ENCODE measurements at regions not wholly inside any gene's neighbourhood (a gene's known extent, or its start where the extent isn't known, plus 50 kb on each side); places are given as distances from the start of the nearest gene placed in this dataset.
"Not testable (repeated sequence)": the region's sequence is repeated elsewhere in the genome, so short reads cannot be mapped to it uniquely, and the experiment has no call there.

DNA sequence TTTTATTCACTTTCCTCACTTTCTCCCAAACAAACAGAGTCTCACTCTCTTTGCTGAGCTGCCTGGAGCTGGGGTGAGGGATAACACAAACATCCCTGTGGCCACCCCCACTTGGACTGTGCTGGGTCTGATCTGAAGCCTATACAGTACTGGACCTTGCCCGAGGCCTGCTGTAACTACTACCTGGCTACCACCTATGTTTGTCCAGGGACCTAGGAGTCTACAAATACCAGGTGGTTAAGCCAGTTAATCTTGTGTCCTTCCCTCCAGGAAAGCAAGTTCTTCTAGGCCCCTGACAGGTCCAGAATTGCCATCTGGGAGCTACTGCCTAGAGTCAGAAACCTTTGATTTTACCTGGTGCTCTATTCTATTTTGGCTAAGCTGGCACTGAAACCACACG is 87.3 kb downstream of the RTL3 start:
- ChIA-PET POLR2A (no interaction called here), CTCF (no interaction called here)
- no peaks in the 10 kb centered on the region for H3K36me3 Mint-ChIP-seq
- no peaks in the 10 kb centered on the region for H3K9me3 Mint-ChIP-seq
- ATAC-seq (no peak), DNase-seq (ENCODE audit: low spot score) (no peak)
- H3K4me1 Mint-ChIP-seq: 0 out of 2 replicates have a peak, but pooled peaks cover 4% of the 10 kb centered on the region
- no peak overlapping the region for H3K27ac Mint-ChIP-seq
- no peaks in the 10 kb centered on the region for H3K27me3 Mint-ChIP-seq (ENCODE audit: low read depth)
- no peak overlapping the region for H3K4me3 Mint-ChIP-seq
- TF ChIP-seq CREM (CRISPR knock-in tag; IDR thresholded peaks at IDR 0.05): no peak
- no peak for TF ChIP-seq FOXJ3 (CRISPR knock-in tag; IDR thresholded peaks at IDR 0.05; ENCODE audit: borderline replicate concordance)
- TF ChIP-seq ZNF281 (CRISPR knock-in tag; IDR thresholded peaks at IDR 0.05): no peak
- no peak for TF ChIP-seq NR3C1 (CRISPR knock-in tag; conservative IDR thresholded peaks at IDR 0.05; ENCODE audit: low read depth)
- TF ChIP-seq JUN (CRISPR knock-in tag; IDR thresholded peaks at IDR 0.05): no peak
- no peak for TF ChIP-seq SMAD3 (CRISPR knock-in tag; IDR thresholded peaks at IDR 0.05; ENCODE audit: borderline replicate concordance)
- TF ChIP-seq PRRX2 (CRISPR knock-in tag; IDR thresholded peaks at IDR 0.05): no peak
- TF ChIP-seq NFYB (CRISPR knock-in tag; conservative IDR thresholded peaks at IDR 0.05; ENCODE audit: low read depth): no peak
- TF ChIP-seq ZNF219 (CRISPR knock-in tag; IDR thresholded peaks at IDR 0.05; ENCODE audit: borderline replicate concordance): no peak
- no peak for TF ChIP-seq NR2C2 (CRISPR knock-in tag; IDR thresholded peaks at IDR 0.05)
- TF ChIP-seq ELF4 (CRISPR knock-in tag; IDR thresholded peaks at IDR 0.05; ENCODE audit: low read depth): no peak
- no peak for TF ChIP-seq NFE2L1 (CRISPR knock-in tag; IDR thresholded peaks at IDR 0.05)
- TF ChIP-seq, protein P1, sequence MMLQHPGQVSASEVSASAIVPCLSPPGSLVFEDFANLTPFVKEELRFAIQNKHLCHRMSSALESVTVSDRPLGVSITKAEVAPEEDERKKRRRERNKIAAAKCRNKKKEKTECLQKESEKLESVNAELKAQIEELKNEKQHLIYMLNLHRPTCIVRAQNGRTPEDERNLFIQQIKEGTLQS (CRISPR knock-in tag; conservative IDR thresholded peaks at IDR 0.05): no peak
- no peak for TF ChIP-seq ZNF263 (CRISPR knock-in tag; IDR thresholded peaks at IDR 0.05; ENCODE audit: low read depth)
- TF ChIP-seq USF1 (CRISPR knock-in tag; IDR thresholded peaks at IDR 0.05): no peak
- TF ChIP-seq OVOL2 (CRISPR knock-in tag; IDR thresholded peaks at IDR 0.05; ENCODE audit: borderline replicate concordance): no peak
- no peak for TF ChIP-seq ZNF671 (CRISPR knock-in tag; IDR thresholded peaks at IDR 0.05)
- TF ChIP-seq TCF7 (CRISPR knock-in tag; IDR thresholded peaks at IDR 0.05; ENCODE audit: low read depth): no peak
- TF ChIP-seq, protein P2, sequence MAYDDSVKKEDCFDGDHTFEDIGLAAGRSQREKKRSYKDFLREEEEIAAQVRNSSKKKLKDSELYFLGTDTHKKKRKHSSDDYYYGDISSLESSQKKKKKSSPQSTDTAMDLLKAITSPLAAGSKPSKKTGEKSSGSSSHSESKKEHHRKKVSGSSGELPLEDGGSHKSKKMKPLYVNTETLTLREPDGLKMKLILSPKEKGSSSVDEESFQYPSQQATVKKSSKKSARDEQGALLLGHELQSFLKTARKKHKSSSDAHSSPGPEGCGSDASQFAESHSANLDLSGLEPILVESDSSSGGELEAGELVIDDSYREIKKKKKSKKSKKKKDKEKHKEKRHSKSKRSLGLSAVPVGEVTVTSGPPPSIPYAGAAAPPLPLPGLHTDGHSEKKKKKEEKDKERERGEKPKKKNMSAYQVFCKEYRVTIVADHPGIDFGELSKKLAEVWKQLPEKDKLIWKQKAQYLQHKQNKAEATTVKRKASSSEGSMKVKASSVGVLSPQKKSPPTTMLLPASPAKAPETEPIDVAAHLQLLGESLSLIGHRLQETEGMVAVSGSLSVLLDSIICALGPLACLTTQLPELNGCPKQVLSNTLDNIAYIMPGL (CRISPR knock-in tag; IDR thresholded peaks at IDR 0.05): no peak

- H3K9me3 Mint-ChIP-seq: no peaks in the 10 kb centered on the region
- H3K27me3 Mint-ChIP-seq (ENCODE audit: low read depth): no peaks in the 10 kb centered on the region
- no peaks in the 10 kb centered on the region for H3K4me1 Mint-ChIP-seq
- ChIA-PET CTCF (no interaction called here), POLR2A (no interaction called here)
- H3K36me3 Mint-ChIP-seq: no peaks in the 10 kb centered on the region
- H3K4me3 Mint-ChIP-seq: no peak overlapping the region
- DNase-seq (ENCODE audit: low spot score): no peak
- no peak for ATAC-seq
- TF ChIP-seq MXD4 (CRISPR knock-in tag; IDR thresholded peaks at IDR 0.05; ENCODE audit: borderline replicate concordance) (no peak), NR2C2 (CRISPR knock-in tag; IDR thresholded peaks at IDR 0.05) (no peak)
- TF ChIP-seq, protein P3, sequence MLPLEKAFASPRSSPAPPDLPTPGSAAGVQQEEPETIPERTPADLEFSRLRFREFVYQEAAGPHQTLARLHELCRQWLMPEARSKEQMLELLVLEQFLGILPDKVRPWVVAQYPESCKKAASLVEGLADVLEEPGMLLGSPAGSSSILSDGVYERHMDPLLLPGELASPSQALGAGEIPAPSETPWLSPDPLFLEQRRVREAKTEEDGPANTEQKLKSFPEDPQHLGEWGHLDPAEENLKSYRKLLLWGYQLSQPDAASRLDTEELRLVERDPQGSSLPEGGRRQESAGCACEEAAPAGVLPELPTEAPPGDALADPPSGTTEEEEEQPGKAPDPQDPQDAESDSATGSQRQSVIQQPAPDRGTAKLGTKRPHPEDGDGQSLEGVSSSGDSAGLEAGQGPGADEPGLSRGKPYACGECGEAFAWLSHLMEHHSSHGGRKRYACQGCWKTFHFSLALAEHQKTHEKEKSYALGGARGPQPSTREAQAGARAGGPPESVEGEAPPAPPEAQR (CRISPR knock-in tag; IDR thresholded peaks at IDR 0.05): no peak
- no peak overlapping the region for H3K27ac Mint-ChIP-seq
These were observed 103.6 kb downstream of the RTL3 start for GRCh38 chrX:78555401-78555980.

DNA sequence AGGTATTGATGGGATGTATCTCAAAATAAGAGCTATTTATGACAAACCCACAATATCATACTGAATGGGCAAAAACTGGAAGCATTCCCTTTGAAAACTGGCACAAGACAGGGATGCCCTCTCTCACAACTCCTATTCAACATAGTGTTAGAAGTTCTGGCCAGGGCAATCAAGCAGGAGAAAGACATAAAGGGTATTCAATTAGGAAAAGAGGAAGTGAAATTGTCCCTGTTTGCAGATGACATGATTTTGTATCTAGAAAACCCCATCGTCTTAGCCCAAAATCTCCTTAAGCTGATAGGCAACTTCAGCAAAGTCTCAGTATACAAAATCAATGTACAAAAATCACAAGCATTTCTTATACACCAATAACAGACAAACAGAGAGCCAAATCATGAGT is 106.5 kb downstream of the RTL3 start:
- H3K4me3 Mint-ChIP-seq; H3K36me3 Mint-ChIP-seq; DNase-seq (ENCODE audit: low spot score); H3K4me1 Mint-ChIP-seq; H3K27ac Mint-ChIP-seq; H3K27me3 Mint-ChIP-seq (ENCODE audit: low read depth); ATAC-seq; POLR2A ChIA-PET; CTCF ChIA-PET: not testable (repeated sequence)
- peaks cover 15% of the 10 kb centered on the region for H3K9me3 Mint-ChIP-seq
